Choroid plexus epithelial cell (primary cell): ENCODE measurements at regions not wholly inside any gene's neighbourhood (a gene's known extent, or its start where the extent isn't known, plus 50 kb on each side); places are given as distances from the start of the nearest gene placed in this dataset.

ENCODE experiments used
- DNase-seq: peaks from one replicate; pipeline ENCODE4 v3.0.0-alpha.2; 2010; ENCODE audit warnings: low read depth
- H3K4me3 ChIP-seq: 2 replicates; pipeline ENCODE4 v1.5.1; 2011; ENCODE audit warnings: low read depth, mild to moderate bottlenecking, control low read depth, low read length, moderate library complexity
- TF ChIP-seq, protein P1 (sequence below): conservative IDR thresholded peaks from 2 replicates; pipeline ENCODE4 v1.5.1; 2011; ENCODE audit warnings: low read depth, mild to moderate bottlenecking, control low read depth, inconsistent platforms, low read length, moderate library complexity

DNA sequence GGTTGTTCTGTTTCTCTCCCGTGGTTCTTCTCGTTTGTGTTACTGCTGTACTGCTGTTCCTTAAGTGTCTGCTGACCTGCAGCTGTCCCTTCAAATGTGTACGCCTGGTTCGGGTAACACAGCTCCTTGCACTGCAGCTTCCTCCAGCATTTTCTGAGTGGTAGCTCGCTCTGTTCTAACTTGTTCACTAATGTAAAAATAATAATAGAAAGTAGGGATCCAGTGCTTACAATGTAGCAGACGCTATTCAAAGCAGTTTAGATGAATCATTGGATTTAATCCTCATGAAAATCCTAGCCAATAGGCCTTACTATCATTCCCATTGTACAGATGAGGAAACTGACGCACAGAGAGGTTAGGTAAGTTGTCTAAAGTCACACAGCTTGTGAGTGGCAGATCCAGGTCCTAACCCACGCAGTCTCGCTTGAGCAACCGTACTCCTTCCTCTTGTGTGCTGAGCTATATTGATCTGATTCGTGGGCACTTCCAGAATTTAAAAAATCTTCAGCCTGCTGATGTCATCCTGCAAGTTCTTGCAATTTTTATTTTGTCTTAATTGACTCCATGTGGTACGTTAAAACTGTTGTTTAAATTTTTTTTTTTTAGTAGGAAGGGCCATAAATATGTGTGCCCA is 448.2 kb upstream of the FAT1 start:
- TF ChIP-seq, protein P1, sequence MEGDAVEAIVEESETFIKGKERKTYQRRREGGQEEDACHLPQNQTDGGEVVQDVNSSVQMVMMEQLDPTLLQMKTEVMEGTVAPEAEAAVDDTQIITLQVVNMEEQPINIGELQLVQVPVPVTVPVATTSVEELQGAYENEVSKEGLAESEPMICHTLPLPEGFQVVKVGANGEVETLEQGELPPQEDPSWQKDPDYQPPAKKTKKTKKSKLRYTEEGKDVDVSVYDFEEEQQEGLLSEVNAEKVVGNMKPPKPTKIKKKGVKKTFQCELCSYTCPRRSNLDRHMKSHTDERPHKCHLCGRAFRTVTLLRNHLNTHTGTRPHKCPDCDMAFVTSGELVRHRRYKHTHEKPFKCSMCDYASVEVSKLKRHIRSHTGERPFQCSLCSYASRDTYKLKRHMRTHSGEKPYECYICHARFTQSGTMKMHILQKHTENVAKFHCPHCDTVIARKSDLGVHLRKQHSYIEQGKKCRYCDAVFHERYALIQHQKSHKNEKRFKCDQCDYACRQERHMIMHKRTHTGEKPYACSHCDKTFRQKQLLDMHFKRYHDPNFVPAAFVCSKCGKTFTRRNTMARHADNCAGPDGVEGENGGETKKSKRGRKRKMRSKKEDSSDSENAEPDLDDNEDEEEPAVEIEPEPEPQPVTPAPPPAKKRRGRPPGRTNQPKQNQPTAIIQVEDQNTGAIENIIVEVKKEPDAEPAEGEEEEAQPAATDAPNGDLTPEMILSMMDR: no peak
- no peak overlapping the region for H3K4me3 ChIP-seq
- peak; percentile 5 for DNase-seq

DNA sequence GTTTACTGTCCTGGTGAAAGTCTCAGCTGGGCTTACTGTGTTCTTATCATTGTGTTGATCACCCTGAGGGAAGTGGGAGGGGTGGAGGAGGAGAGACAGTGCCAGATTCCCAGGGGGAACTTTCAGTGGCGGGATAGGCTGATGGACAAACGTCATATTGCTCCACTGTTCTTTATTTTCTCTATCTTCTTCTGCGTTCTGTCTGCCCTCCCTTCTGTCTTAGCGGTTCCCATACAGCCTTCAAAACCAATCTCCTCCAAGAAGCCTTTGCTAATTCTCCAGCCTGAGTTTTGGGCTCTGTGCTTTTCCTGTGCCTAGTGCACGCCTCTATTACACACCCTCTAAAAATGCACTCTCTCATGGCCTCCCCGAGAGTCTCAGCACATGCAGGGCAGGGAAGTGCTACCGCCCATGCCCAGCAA is 448.7 kb upstream of the FAT1 start:
- peak; percentile 25 for DNase-seq
- no peak overlapping the region for H3K4me3 ChIP-seq
- TF ChIP-seq, protein P1: no peak

- no peak for DNase-seq
- TF ChIP-seq, protein P1: no peak
- no peak overlapping the region for H3K4me3 ChIP-seq
These were observed 451.1 kb upstream of the FAT1 start for GRCh38 chr4:187174749-187175148.

DNA sequence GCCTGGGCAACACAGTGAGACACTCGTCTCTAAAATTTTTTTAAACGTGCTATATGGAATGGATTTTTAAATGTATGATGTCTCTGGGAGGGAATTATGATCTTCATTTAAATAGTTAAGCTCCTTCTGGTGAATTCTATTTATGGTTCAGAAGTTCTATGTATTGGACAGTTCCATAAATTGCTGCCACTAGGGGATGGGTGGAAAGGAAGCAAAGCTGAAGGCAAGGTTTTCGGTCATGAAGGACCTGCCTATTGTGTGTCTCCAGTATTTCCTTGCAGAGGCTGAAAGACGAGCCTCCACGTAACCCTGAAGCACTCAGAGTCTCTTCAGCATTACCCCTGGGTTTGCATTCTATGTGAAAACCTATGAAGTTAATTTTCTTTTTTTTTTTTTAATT is 451.5 kb upstream of the FAT1 start:
- no peak overlapping the region for H3K4me3 ChIP-seq
- TF ChIP-seq, protein P1: peak; percentile 28
- no peak for DNase-seq

- no peak overlapping the region for H3K4me3 ChIP-seq
- no peak for DNase-seq
These were observed 452.7 kb upstream of the FAT1 start for GRCh38 chr4:187176261-187176910.

GRCh38 chr4:187178084-187178483 is 454.4 kb upstream of the FAT1 start:
- TF ChIP-seq, protein P1: no peak
- no peak for DNase-seq

More at GRCh38 chr4:187176261-187176910, 452.7 kb upstream of the FAT1 start:
- TF ChIP-seq, protein P1: no peak

DNA sequence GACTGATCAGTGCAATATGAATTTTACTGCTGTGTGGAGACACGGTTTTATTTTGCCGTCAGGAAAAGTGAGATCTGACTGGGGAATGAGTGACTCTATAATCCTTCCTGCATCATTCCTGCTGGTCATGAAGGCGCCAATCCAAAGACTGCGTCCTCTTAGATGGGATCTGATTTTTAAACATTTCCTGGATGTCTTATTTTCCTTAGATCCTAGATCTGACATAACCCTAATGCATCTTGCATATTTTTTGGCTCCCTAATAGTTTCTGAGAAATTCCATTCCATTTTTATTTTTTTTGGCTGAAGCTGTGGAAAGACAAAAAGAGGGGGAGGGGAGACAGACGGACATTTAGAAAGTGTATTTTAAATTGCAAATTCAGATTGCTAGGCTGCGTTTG is 454.9 kb upstream of the FAT1 start:
- no peak overlapping the region for H3K4me3 ChIP-seq
- no peak for DNase-seq
- TF ChIP-seq, protein P1: no peak

More at GRCh38 chr4:187178084-187178483, 454.4 kb upstream of the FAT1 start:
- no peak overlapping the region for H3K4me3 ChIP-seq
